Fibroblast of lung (primary cell): ENCODE measurements at regions not wholly inside any gene's neighbourhood (a gene's known extent, or its start where the extent isn't known, plus 50 kb on each side); places are given as distances from the start of the nearest gene placed in this dataset.
"Not testable (repeated sequence)": the region's sequence is repeated elsewhere in the genome, so short reads cannot be mapped to it uniquely, and the experiment has no call there.

Experiments used
- DNase-seq, 2 donors: peaks; one replicate each; pipeline versions ENCODE4 v3.0.0 to v3.0.0-alpha.2; 2010; ENCODE audit warnings: low read depth in 2 of 2
- H2AFZ ChIP-seq: 2 replicates; pipeline ENCODE4 v1.5.1; 2012; ENCODE audit warnings: low read length, control low read depth, inconsistent platforms
- H3K27ac ChIP-seq: 2 replicates; pipeline ENCODE4 v1.5.1; 2011; ENCODE audit warnings: low read length, control low read depth; ENCODE audit not compliant: insufficient read depth
- H3K27me3 ChIP-seq: 2 replicates; pipeline ENCODE4 v1.5.1; 2011; ENCODE audit warnings: mild to moderate bottlenecking, low read length; ENCODE audit not compliant: control insufficient read depth, insufficient read depth
- H3K36me3 ChIP-seq: 2 replicates; pipeline ENCODE4 v1.5.1; 2011; ENCODE audit warnings: low read length; ENCODE audit not compliant: control insufficient read depth, insufficient read depth
- H3K4me1 ChIP-seq: 2 replicates; pipeline ENCODE4 v1.5.1; 2011; ENCODE audit warnings: low read length; ENCODE audit not compliant: control insufficient read depth, insufficient read depth; ENCODE audit errors: extremely low read depth
- H3K4me2 ChIP-seq: 2 replicates; pipeline ENCODE4 v1.5.1; 2011; ENCODE audit warnings: low read length, control low read depth; ENCODE audit not compliant: insufficient read depth; ENCODE audit errors: extremely low read depth
- H3K4me3 ChIP-seq, 4 experiments: fragments of 200-600 bp in 1 of 4; sonication (generic) in 1 of 4; replicated peaks in 1 of 4; 2 replicates each; pipeline ENCODE4 v1.5.1; 2011 to 2016; ENCODE audit warnings: low read length in 4 of 4, low read depth in 3 of 4, mild to moderate bottlenecking in 3 of 4, control low read depth in 2 of 4, inconsistent platforms in 1 of 4, mixed read lengths in 1 of 4; ENCODE audit not compliant: insufficient read depth in 1 of 4; ENCODE audit errors: control extremely low read depth in 1 of 4
- H3K79me2 ChIP-seq: 2 replicates; pipeline ENCODE4 v1.5.1; 2012; ENCODE audit warnings: mild to moderate bottlenecking, low read length, inconsistent platforms; ENCODE audit not compliant: control insufficient read depth, insufficient read depth
- H3K9ac ChIP-seq: 2 replicates; pipeline ENCODE4 v1.5.1; 2011; ENCODE audit warnings: mild to moderate bottlenecking, low read length, control low read depth; ENCODE audit not compliant: insufficient read depth
- H3K9me3 ChIP-seq: 2 replicates; pipeline ENCODE4 v1.5.1; 2012; ENCODE audit warnings: low read depth, low read length; ENCODE audit not compliant: control insufficient read depth, insufficient read depth
- H4K20me1 ChIP-seq: 2 replicates; pipeline ENCODE4 v1.5.1; 2011; ENCODE audit warnings: low read length; ENCODE audit not compliant: control insufficient read depth, insufficient read depth; ENCODE audit errors: extremely low read depth
- EZH2 ChIP-seq: IDR thresholded peaks from 2 replicates; pipeline ENCODE4 v1.5.1; 2012; ENCODE audit warnings: low read length, control low read depth, mild to moderate bottlenecking; ENCODE audit errors: missing control alignments
- TF ChIP-seq, protein P1 (sequence below), 2 donors: IDR thresholded peaks in 1 of 2; conservative IDR thresholded peaks in 1 of 2; 1 replicate in 1 of 2; 2 replicates in 1 of 2; pipeline ENCODE4 v1.5.1; 2011 to 2012; ENCODE audit warnings: low read length in 2 of 2, control low read depth in 1 of 2, inconsistent platforms in 1 of 2, low read depth in 1 of 2, mild to moderate bottlenecking in 1 of 2

DNA sequence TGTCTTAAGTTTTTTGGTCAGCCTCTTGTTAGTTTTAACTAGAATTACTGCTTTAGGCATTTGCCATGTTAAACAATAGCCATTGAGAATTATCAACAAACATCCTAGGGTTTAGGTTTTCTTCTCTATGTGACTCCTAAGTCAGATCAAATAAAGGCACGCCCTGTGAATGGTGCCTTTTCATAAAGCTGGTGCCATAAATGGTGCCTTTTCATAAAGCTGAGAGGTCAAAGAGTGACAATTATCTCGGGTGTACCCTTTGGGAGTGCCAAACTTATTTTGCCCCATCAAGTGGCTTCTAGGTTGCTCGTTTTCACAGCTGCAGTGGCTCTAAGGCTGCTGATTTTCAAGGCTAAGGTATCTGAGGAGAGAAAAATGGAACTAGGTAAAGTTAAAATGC is 391.6 kb downstream of the DMRTA1 start:
- Histone ChIP-seq H3K4me3 (no peak overlapping the region), H3K27me3 (no peaks in the 10 kb centered on the region), H3K4me1 (no peaks in the 10 kb centered on the region), H3K9ac (no peak overlapping the region), H3K4me2 (no peak overlapping the region), H3K36me3 (no peaks in the 10 kb centered on the region), H4K20me1 (no peaks in the 10 kb centered on the region), H3K27ac (no peak overlapping the region), H3K79me2 (no peaks in the 10 kb centered on the region), H2AFZ (no peak overlapping the region), H3K9me3 (no peaks in the 10 kb centered on the region)
- TF ChIP-seq EZH2 = no peak
- TF ChIP-seq, protein P1, sequence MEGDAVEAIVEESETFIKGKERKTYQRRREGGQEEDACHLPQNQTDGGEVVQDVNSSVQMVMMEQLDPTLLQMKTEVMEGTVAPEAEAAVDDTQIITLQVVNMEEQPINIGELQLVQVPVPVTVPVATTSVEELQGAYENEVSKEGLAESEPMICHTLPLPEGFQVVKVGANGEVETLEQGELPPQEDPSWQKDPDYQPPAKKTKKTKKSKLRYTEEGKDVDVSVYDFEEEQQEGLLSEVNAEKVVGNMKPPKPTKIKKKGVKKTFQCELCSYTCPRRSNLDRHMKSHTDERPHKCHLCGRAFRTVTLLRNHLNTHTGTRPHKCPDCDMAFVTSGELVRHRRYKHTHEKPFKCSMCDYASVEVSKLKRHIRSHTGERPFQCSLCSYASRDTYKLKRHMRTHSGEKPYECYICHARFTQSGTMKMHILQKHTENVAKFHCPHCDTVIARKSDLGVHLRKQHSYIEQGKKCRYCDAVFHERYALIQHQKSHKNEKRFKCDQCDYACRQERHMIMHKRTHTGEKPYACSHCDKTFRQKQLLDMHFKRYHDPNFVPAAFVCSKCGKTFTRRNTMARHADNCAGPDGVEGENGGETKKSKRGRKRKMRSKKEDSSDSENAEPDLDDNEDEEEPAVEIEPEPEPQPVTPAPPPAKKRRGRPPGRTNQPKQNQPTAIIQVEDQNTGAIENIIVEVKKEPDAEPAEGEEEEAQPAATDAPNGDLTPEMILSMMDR (conservative IDR thresholded peaks at IDR 0.05 in 1 of 2, IDR thresholded peaks at IDR 0.05 in 1 of 2; ENCODE audit: low read depth in 1 of 2, low read length in 2 of 2) = no peak
- no peak for DNase-seq

DNA sequence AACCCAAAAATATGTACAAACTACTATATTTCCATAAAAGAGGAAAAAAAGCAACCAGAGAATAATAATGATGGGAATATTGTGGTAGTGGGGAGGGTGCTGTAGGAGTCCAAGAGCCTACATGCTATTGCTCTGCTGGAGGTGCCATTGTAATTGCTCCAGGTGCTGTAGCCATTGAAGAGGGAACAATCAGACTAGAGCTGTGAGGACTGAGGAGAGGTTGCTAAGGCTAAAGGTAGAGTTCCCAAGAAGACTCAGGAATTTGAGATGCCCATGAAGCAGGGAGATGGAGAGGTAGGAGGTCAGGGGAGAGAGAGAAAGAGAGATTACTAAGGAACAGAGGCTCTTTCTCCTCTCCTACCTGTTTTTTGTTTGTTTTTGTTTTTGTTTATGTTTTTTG is 394.0 kb downstream of the DMRTA1 start:
- DNase-seq = no peak
- H3K27ac ChIP-seq = no peak overlapping the region
- H3K36me3 ChIP-seq = no peaks in the 10 kb centered on the region
- H3K27me3 ChIP-seq = no peaks in the 10 kb centered on the region
- H3K9me3 ChIP-seq = no peaks in the 10 kb centered on the region
- H3K4me2 ChIP-seq = no peak overlapping the region
- H2AFZ ChIP-seq = no peak overlapping the region
- no peaks in the 10 kb centered on the region for H4K20me1 ChIP-seq
- TF ChIP-seq EZH2 = no peak
- TF ChIP-seq, protein P1 (conservative IDR thresholded peaks at IDR 0.05 in 1 of 2, IDR thresholded peaks at IDR 0.05 in 1 of 2; ENCODE audit: low read depth in 1 of 2, low read length in 2 of 2) = no peak
- H3K4me3 ChIP-seq = no peak overlapping the region
- H3K4me1 ChIP-seq = no peaks in the 10 kb centered on the region
- H3K9ac ChIP-seq = no peak overlapping the region
- no peaks in the 10 kb centered on the region for H3K79me2 ChIP-seq

DNA sequence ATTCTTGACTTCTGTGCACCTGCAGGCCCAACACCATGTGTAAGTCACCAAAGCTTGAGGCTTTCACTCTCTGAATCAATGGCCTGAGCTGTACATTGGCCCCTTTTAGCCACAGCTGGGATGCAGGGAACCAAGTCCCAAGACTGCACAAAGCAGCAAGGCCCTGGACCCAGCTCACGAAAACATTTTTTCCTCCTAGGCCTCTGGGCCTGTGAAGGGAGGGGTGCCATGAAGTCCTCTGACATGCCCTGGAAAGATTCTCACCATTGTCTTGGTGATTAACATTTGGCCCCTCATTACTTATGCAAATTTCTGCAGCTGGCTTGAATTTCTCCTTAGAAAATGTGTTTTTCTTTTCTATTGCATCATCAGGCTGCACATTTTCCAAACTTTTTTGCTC is 398.6 kb downstream of the DMRTA1 start:
- not testable (repeated sequence) for H3K27me3 ChIP-seq, H3K4me1 ChIP-seq, DNase-seq, H3K9ac ChIP-seq, H3K4me3 ChIP-seq, H3K79me2 ChIP-seq, H3K36me3 ChIP-seq, H3K27ac ChIP-seq, H3K4me2 ChIP-seq, H2AFZ ChIP-seq, H3K9me3 ChIP-seq, H4K20me1 ChIP-seq

DNA sequence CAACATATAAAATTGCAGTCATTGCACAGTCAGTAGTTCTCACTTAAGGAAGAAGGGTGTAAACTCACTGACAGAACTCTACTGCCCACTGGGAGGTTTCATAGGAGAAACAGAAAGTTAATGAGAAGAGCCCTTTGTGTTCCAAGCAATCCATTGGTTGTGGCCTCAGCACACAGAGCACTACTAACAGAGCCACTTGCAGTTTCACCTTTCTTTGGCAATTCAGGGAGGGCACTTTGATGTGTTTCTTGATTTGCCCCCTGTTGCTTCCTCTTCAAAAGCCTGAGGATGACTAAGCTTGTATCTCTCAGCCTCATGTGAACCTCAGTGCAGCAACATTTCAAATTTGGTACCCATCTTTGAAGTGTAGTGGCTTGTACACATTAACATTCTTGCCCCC is 409.4 kb downstream of the DMRTA1 start:
- no peak for TF ChIP-seq EZH2
- TF ChIP-seq, protein P1 (conservative IDR thresholded peaks at IDR 0.05 in 1 of 2, IDR thresholded peaks at IDR 0.05 in 1 of 2; ENCODE audit: low read depth in 1 of 2, low read length in 2 of 2) = no peak
- no peak overlapping the region for H3K4me3 ChIP-seq

More for the DNA sequence above, 409.4 kb downstream of the DMRTA1 start:
- Histone ChIP-seq H3K27ac (no peak overlapping the region), H3K9me3 (no peaks in the 10 kb centered on the region), H3K4me2 (no peak overlapping the region), H3K79me2 (no peaks in the 10 kb centered on the region), H3K27me3 (no peaks in the 10 kb centered on the region), H3K9ac (no peak overlapping the region), H4K20me1 (no peaks in the 10 kb centered on the region), H2AFZ (no peak overlapping the region), H3K4me1 (no peaks in the 10 kb centered on the region), H3K36me3 (no peaks in the 10 kb centered on the region)
- no peak for DNase-seq
